GM12878 (cell line): ENCODE measurements at regions not wholly inside any gene's neighbourhood (a gene's known extent, or its start where the extent isn't known, plus 50 kb on each side); places are given as distances from the start of the nearest gene placed in this dataset.

ENCODE experiments used
- ATAC-seq: fragments of 200-7000 bp; cut with Tn5 transposase; 3 replicates; pipeline ENCODE4 v1.9.1; 2020; ENCODE audit warnings: mild to moderate bottlenecking, moderate library complexity
- BruUV-seq: library from RNA; stranded (reverse); fragments of 400-500 nt; replicated peaks from 2 replicates; lab custom pipeline; 2021; lab: Mats Ljungman, UMichigan
- CTCF ChIA-PET: fragments of 300-600 bp; sonication (Branson Sonifier 250); formaldehyde crosslinking; extraction: SDS; loops from one replicate; lab custom pipeline; 2021; ENCODE audit warnings: inconsistent platforms; lab: Yijun Ruan, JAX
- POLR2A ChIA-PET: fragments of 350-600 bp; formaldehyde crosslinking; extraction: SDS; loops from one replicate; lab custom pipeline; 2021; ENCODE audit warnings: inconsistent platforms; lab: Charles Lee
- RAD21 ChIA-PET: fragments of 300-600 bp; sonication (Branson Sonifier 250); formaldehyde crosslinking; loops from one replicate; lab custom pipeline; 2023; ENCODE audit warnings: antibody characterized with exemption; ENCODE audit not compliant: unreplicated experiment; lab: Charles Lee
- SMC1A ChIA-PET: fragments of 300-600 bp; sonication (Branson Sonifier 250); formaldehyde crosslinking; loops from one replicate; lab custom pipeline; 2023; ENCODE audit not compliant: unreplicated experiment, uncharacterized antibody; lab: Charles Lee
- DNase-seq: peaks from one replicate; pipeline ENCODE4 v3.0.0-alpha.2; 2011; ENCODE audit warnings: low read depth, low spot score
- FAIRE-seq: peaks from 3 replicates; lab custom pipeline; 2011; peaks lifted over from hg19 to GRCh38; lab: Jason Lieb, UNC
- H2AFZ ChIP-seq: 2 replicates; pipeline ENCODE4 v1.6.0; 2011; ENCODE audit warnings: low read depth, low read length, control low read depth; ENCODE audit not compliant: control insufficient read depth
- H3K27ac ChIP-seq: 2 replicates; pipeline ENCODE4 v1.5.1; 2011; ENCODE audit warnings: control low read depth; ENCODE audit not compliant: control insufficient read depth, insufficient read depth
- H3K27me3 ChIP-seq, 2 experiments: replicated peaks in 1 of 2; 2 replicates each; pipeline versions ENCODE4 v1.6.0 to v1.6.1; 2011; ENCODE audit warnings: low read length in 1 of 2; ENCODE audit not compliant: control insufficient read depth in 2 of 2, insufficient read depth in 2 of 2
- H3K36me3 ChIP-seq, 2 experiments: 2 replicates each; pipeline ENCODE4 v1.5.1; 2011; ENCODE audit warnings: low read length in 1 of 2; ENCODE audit not compliant: control insufficient read depth in 2 of 2, insufficient read depth in 2 of 2
- H3K4me1 ChIP-seq: 2 replicates; pipeline ENCODE4 v1.6.1; 2011; ENCODE audit warnings: mild to moderate bottlenecking, low read length, moderate library complexity, mixed read lengths; ENCODE audit not compliant: control insufficient read depth, insufficient read depth
- H3K4me2 ChIP-seq: 2 replicates; pipeline ENCODE4 v1.6.0; 2011; ENCODE audit warnings: control low read depth; ENCODE audit not compliant: control insufficient read depth, insufficient read depth
- H3K4me3 ChIP-seq: fragments of 200-600 bp; sonication (generic); 2 replicates; pipeline ENCODE4 v1.5.1; 2016
- H3K79me2 ChIP-seq: 2 replicates; pipeline ENCODE4 v1.6.0; 2011; ENCODE audit warnings: low read length; ENCODE audit not compliant: control insufficient read depth, insufficient read depth
- H3K9ac ChIP-seq: 2 replicates; pipeline ENCODE4 v1.8.0; 2011; ENCODE audit warnings: low read length, control low read depth, mixed read lengths; ENCODE audit not compliant: control insufficient read depth, insufficient read depth
- H3K9me3 ChIP-seq: replicated peaks from 3 replicates; pipeline ENCODE4 v1.5.1; 2011; ENCODE audit warnings: mild to moderate bottlenecking, low read length; ENCODE audit not compliant: control insufficient read depth, insufficient read depth
- H4K20me1 ChIP-seq: 2 replicates; pipeline ENCODE4 v1.6.0; 2011; ENCODE audit not compliant: control insufficient read depth, insufficient read depth
- CBX3 ChIP-seq: fragments of 200-600 bp; sonication (generic); IDR thresholded peaks from 2 replicates; pipeline ENCODE4 v1.6.1; 2016; ENCODE audit warnings: low read depth, borderline replicate concordance
- IRF5 ChIP-seq: fragments of 450-650 bp; IDR thresholded peaks from 2 replicates; pipeline ENCODE4 v1.6.1; 2017; ENCODE audit warnings: borderline replicate concordance
- NR2F1 ChIP-seq: fragments of 450-650 bp; conservative IDR thresholded peaks from 2 replicates; pipeline ENCODE4 v1.6.1; 2017; ENCODE audit warnings: mild to moderate bottlenecking
- RAD21 ChIP-seq: IDR thresholded peaks from 2 replicates; pipeline ENCODE4 v1.6.1; 2011; ENCODE audit warnings: mild to moderate bottlenecking, low read depth, low read length, moderate library complexity; ENCODE audit not compliant: insufficient read depth
- WGBS: methylation state at CpG from one replicate; pipeline ENCODE4 v1.1.6; 2016; ENCODE audit warnings: low lambda C conversion rate; ENCODE audit not compliant: insufficient replicate concordance, insufficient coverage; ENCODE audit errors: missing lambda C conversion rate; 5-methylcytosine and 5-hydroxymethylcytosine counted together
- in situ Hi-C: fragments of 300-500 bp; cut with MboI; formaldehyde crosslinking; loops from 9 replicates; pipeline ENCODE4 v1.14.3; 2018; ENCODE audit warnings: mixed read lengths
- intact Hi-C: fragments of 100-400 bp; cut with micrococcal nuclease; formaldehyde crosslinking; loops from one replicate; pipeline ENCODE4 v1.14.2; 2022; ENCODE audit not compliant: unreplicated experiment
- TF ChIP-seq, protein P1 (sequence below), 3 experiments: IDR thresholded peaks in 2 of 3; conservative IDR thresholded peaks in 1 of 3; 2 replicates each; pipeline ENCODE4 v1.5.1; 2011; ENCODE audit warnings: low read depth in 3 of 3, low read length in 3 of 3, mild to moderate bottlenecking in 3 of 3, control low read depth in 2 of 3, moderate library complexity in 2 of 3, inconsistent platforms in 1 of 3, mixed read lengths in 1 of 3; ENCODE audit not compliant: control insufficient read depth in 2 of 3, insufficient read depth in 1 of 3; ENCODE audit errors: extremely low read depth in 1 of 3

DNA sequence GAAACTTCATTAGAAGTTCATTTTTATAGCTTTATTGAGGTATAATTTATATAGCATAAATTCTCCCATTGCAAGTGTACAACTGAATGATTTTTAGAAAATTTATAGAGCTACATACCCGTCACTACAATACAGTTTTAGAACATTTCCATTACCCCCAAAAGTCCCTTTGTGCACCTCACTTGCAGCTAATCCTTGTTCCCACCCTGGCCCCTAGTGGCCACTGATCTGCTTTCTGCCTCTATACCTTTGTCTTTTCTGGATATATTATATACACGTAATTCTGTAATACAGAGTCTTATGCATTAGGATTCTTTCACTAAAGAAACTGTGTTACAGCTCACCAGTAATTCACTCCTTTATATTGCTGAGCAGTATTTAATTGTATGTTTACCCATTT is 145.1 kb upstream of the DIO2 start:
- SMC1A ChIA-PET: interaction anchor here (0.5 to 1.6 kb wide), 4 partner anchors 142 to 154 kb away, joined by 3 to 4 read pairs (median 3); no protein-coding TSS in a partner anchor
- Histone ChIP-seq H3K4me2 (no peak overlapping the region), H3K36me3 (no peaks in the 10 kb centered on the region), H3K4me1 (no peaks in the 10 kb centered on the region), H3K27ac (no peak overlapping the region), H3K27me3 (no peaks in the 10 kb centered on the region), H2AFZ (no peak overlapping the region), H3K9ac (no peak overlapping the region), H3K9me3 (no peaks in the 10 kb centered on the region), H3K4me3 (no peak overlapping the region), H3K79me2 (no peaks in the 10 kb centered on the region), H4K20me1 (no peaks in the 10 kb centered on the region)
- WGBS: 16% methylated on average over 2 of the region's 2 CpGs
- RAD21 ChIA-PET: interaction anchor here (1.5 kb wide), 1 partner anchor 143 kb away, joined by 5 read pairs; no protein-coding TSS in a partner anchor
- peak; percentile 42; the same call in 2 of the 3 replicates for ATAC-seq
- intact Hi-C loops: no loop called here
- TF ChIP-seq RAD21: peak; percentile 17; the same call in 1 of the 2 replicates
- no peak for TF ChIP-seq CBX3
- TF ChIP-seq IRF5: no peak
- TF ChIP-seq, protein P1, sequence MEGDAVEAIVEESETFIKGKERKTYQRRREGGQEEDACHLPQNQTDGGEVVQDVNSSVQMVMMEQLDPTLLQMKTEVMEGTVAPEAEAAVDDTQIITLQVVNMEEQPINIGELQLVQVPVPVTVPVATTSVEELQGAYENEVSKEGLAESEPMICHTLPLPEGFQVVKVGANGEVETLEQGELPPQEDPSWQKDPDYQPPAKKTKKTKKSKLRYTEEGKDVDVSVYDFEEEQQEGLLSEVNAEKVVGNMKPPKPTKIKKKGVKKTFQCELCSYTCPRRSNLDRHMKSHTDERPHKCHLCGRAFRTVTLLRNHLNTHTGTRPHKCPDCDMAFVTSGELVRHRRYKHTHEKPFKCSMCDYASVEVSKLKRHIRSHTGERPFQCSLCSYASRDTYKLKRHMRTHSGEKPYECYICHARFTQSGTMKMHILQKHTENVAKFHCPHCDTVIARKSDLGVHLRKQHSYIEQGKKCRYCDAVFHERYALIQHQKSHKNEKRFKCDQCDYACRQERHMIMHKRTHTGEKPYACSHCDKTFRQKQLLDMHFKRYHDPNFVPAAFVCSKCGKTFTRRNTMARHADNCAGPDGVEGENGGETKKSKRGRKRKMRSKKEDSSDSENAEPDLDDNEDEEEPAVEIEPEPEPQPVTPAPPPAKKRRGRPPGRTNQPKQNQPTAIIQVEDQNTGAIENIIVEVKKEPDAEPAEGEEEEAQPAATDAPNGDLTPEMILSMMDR (IDR thresholded peaks at IDR 0.05 in 2 of 3, conservative IDR thresholded peaks at IDR 0.05 in 1 of 3; ENCODE audit: control insufficient read depth in 2 of 3, extremely low read depth in 1 of 3, insufficient read depth in 1 of 3, low read depth in 3 of 3, low read length in 3 of 3): peak in 2 of 3 experiments; percentile 11 to 15; a peak in 1 of 6 replicates
- TF ChIP-seq NR2F1: no peak
- CTCF ChIA-PET: interaction anchor here (0.9 to 1.7 kb wide), 4 partner anchors 10 to 154 kb away, joined by 3 to 5 read pairs (median 4); no protein-coding TSS in a partner anchor
- in situ Hi-C loops: no loop called here
- no TSS peak for BruUV-seq
- DNase-seq: no peak
- POLR2A ChIA-PET: no interaction called here
- FAIRE-seq: no peak
